Liver (tissue), 3 donors: ENCODE measurements at regions not wholly inside any gene's neighbourhood (a gene's known extent, or its start where the extent isn't known, plus 50 kb on each side); places are given as distances from the start of the nearest gene placed in this dataset.

Source experiments
- EGR1 ChIP-seq, 2 donors: IDR thresholded peaks; 2 replicates each; pipeline ENCODE4 v1.6.1; 2016 to 2018; ENCODE audit warnings: antibody characterized with exemption in 2 of 2, low read depth in 2 of 2
- FOXA1 ChIP-seq: IDR thresholded peaks from 2 replicates; pipeline ENCODE4 v1.6.1; 2016; ENCODE audit warnings: antibody characterized with exemption
- JUND ChIP-seq, 2 donors: IDR thresholded peaks; 2 replicates each; pipeline ENCODE4 v1.6.1; 2016; ENCODE audit warnings: antibody characterized with exemption in 2 of 2
- SP1 ChIP-seq: IDR thresholded peaks from 2 replicates; pipeline ENCODE4 v1.6.1; 2018; ENCODE audit warnings: antibody characterized with exemption, mild to moderate bottlenecking
- YY1 ChIP-seq: IDR thresholded peaks from 2 replicates; pipeline ENCODE4 v1.6.1; 2016; ENCODE audit warnings: antibody characterized with exemption, mild to moderate bottlenecking
- TF ChIP-seq, protein P1 (sequence below): fragments of 150-350 bp; IDR thresholded peaks from 2 replicates; pipeline ENCODE4 v1.5.1; 2017; ENCODE audit warnings: improper control_type of control experiment, low read depth, low read length; ENCODE audit not compliant: missing input control
- TF ChIP-seq, protein P2 (sequence below): IDR thresholded peaks from 2 replicates; pipeline ENCODE4 v1.6.1; 2016; ENCODE audit warnings: antibody characterized with exemption
- TF ChIP-seq, protein P3 (sequence below): IDR thresholded peaks from 2 replicates; pipeline ENCODE4 v1.6.1; 2016; ENCODE audit warnings: antibody characterized with exemption
- donor health status: healthy.
- donor health status: healthy.

DNA sequence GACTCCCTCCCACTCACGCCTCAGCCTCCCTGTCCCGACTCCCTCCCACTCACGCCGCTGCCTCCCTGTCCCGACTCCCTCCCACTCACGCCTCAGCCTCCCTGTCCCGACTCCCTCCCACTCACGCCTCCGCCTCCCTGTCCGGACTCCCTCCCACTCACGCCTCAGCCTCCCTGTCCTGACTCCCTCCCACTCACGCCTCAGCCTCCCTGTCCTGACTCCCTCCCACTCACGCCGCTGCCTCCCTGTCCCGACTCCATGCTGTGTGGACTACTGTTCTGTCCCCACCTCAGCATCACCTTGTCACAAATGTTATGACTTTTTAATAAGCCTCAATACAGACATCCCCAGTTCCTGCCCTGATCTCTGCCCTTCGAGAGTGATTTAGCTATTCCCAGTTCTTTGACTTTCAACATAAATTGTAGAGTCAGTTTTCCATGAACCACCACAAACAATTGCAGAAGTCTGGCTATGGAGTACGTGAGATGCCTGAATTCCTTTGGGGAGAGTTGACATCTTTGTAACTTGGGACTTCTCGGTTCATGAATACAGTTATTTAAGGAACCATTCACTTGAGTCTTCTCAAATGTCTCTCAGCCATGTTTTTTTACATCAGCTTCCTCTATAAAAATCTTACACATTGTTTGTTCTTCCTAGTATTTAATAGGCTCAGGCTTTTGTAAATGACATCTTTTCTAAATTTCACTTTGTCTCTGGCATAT lies 71.9 kb downstream of the FOXL3 start:
- TF ChIP-seq, protein P1, sequence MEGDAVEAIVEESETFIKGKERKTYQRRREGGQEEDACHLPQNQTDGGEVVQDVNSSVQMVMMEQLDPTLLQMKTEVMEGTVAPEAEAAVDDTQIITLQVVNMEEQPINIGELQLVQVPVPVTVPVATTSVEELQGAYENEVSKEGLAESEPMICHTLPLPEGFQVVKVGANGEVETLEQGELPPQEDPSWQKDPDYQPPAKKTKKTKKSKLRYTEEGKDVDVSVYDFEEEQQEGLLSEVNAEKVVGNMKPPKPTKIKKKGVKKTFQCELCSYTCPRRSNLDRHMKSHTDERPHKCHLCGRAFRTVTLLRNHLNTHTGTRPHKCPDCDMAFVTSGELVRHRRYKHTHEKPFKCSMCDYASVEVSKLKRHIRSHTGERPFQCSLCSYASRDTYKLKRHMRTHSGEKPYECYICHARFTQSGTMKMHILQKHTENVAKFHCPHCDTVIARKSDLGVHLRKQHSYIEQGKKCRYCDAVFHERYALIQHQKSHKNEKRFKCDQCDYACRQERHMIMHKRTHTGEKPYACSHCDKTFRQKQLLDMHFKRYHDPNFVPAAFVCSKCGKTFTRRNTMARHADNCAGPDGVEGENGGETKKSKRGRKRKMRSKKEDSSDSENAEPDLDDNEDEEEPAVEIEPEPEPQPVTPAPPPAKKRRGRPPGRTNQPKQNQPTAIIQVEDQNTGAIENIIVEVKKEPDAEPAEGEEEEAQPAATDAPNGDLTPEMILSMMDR = no peak
- TF ChIP-seq, protein P2, sequence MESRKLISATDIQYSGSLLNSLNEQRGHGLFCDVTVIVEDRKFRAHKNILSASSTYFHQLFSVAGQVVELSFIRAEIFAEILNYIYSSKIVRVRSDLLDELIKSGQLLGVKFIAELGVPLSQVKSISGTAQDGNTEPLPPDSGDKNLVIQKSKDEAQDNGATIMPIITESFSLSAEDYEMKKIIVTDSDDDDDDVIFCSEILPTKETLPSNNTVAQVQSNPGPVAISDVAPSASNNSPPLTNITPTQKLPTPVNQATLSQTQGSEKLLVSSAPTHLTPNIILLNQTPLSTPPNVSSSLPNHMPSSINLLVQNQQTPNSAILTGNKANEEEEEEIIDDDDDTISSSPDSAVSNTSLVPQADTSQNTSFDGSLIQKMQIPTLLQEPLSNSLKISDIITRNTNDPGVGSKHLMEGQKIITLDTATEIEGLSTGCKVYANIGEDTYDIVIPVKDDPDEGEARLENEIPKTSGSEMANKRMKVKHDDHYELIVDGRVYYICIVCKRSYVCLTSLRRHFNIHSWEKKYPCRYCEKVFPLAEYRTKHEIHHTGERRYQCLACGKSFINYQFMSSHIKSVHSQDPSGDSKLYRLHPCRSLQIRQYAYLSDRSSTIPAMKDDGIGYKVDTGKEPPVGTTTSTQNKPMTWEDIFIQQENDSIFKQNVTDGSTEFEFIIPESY = no peak
- TF ChIP-seq, protein P3, sequence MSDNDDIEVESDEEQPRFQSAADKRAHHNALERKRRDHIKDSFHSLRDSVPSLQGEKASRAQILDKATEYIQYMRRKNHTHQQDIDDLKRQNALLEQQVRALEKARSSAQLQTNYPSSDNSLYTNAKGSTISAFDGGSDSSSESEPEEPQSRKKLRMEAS = no peak
- no peak for TF ChIP-seq EGR1 (IDR thresholded peaks at IDR 0.05; ENCODE audit: low read depth in 2 of 2)
- TF ChIP-seq FOXA1 = no peak
- TF ChIP-seq SP1 = no peak
- no peak for TF ChIP-seq JUND (IDR thresholded peaks at IDR 0.05)
- no peak for TF ChIP-seq YY1
